ENCODE measurements at regions not wholly inside any gene's neighbourhood (a gene's known extent, or its start where the extent isn't known, plus 50 kb on each side); places are given as distances from the start of the nearest gene placed in this dataset.

GRCh38 chr9:82337351-82337750 is 348.8 kb downstream of the SPATA31D1 start:
- ChIA-PET CTCF (interaction anchor here (0.6 kb wide), 1 partner anchor 500 kb away, joined by 3 read pairs; no protein-coding TSS in a partner anchor), POLR2A (no interaction called here)
- TF ChIP-seq ZNF398 (tag by site-specific recombination; IDR thresholded peaks at IDR 0.05) (no peak), ZBTB48 (tag by site-specific recombination; IDR thresholded peaks at IDR 0.05) (no peak), ZNF433 (tag by site-specific recombination; IDR thresholded peaks at IDR 0.05; ENCODE audit: low read depth) (no peak), ZNF449 (tag by site-specific recombination; IDR thresholded peaks at IDR 0.05) (no peak), ZNF324 (tag by site-specific recombination; IDR thresholded peaks at IDR 0.05) (no peak), TCF7L2 (IDR thresholded peaks at IDR 0.05; ENCODE audit: borderline replicate concordance, low read depth, low read length) (no peak), ZSCAN30 (tag by site-specific recombination; IDR thresholded peaks at IDR 0.05) (no peak), ZNF692 (tag by site-specific recombination; IDR thresholded peaks at IDR 0.05) (no peak)
- no peaks in the 10 kb centered on the region for H3K9me3 ChIP-seq (ENCODE audit: control insufficient read depth, insufficient read depth, low read depth, low read length)
- no peak overlapping the region for H3K27ac ChIP-seq (ENCODE audit: extremely low read depth, low read depth, low read length)
- H3K4me1 ChIP-seq (ENCODE audit: control insufficient read depth, insufficient read depth, low read length) = peaks cover 8% of the 10 kb centered on the region; the same call in 1 of the 2 replicates
- no peak overlapping the region for H3K4me3 ChIP-seq (ENCODE audit: low read depth, low read length)
- H3K36me3 ChIP-seq (ENCODE audit: control insufficient read depth in 2 of 2, insufficient read depth in 1 of 2, low read length in 2 of 2) = no peaks in the 10 kb centered on the region

- Histone ChIP-seq H3K4me3 (ENCODE audit: low read depth, low read length) (no peak overlapping the region), H3K36me3 (ENCODE audit: control insufficient read depth in 2 of 2, insufficient read depth in 1 of 2, low read length in 2 of 2) (no peaks in the 10 kb centered on the region), H3K4me1 (ENCODE audit: control insufficient read depth, insufficient read depth, low read length) (0 out of 2 replicates have a peak, but pooled peaks cover 4% of the 10 kb centered on the region), H3K9me3 (ENCODE audit: control insufficient read depth, insufficient read depth, low read depth, low read length) (no peaks in the 10 kb centered on the region), H3K27ac (ENCODE audit: extremely low read depth, low read depth, low read length) (no peak overlapping the region)
- no peak for TF ChIP-seq ZSCAN18 (tag by site-specific recombination; IDR thresholded peaks at IDR 0.05)
- ChIA-PET CTCF (interaction anchor here (0.6 kb wide), 1 partner anchor 552 kb away, joined by 3 read pairs; no protein-coding TSS in a partner anchor), POLR2A (no interaction called here)
These were observed 353.5 kb downstream of the SPATA31D1 start for GRCh38 chr9:82342046-82342445.

GRCh38 chr9:82346040-82346439 is 357.5 kb downstream of the SPATA31D1 start:
- H3K9me3 ChIP-seq (ENCODE audit: control insufficient read depth, insufficient read depth, low read depth, low read length) = no peaks in the 10 kb centered on the region
- no peak overlapping the region for H3K4me3 ChIP-seq (ENCODE audit: low read depth, low read length)
- no peaks in the 10 kb centered on the region for H3K4me1 ChIP-seq (ENCODE audit: control insufficient read depth, insufficient read depth, low read length)
- no peaks in the 10 kb centered on the region for H3K36me3 ChIP-seq (ENCODE audit: control insufficient read depth in 2 of 2, insufficient read depth in 1 of 2, low read length in 2 of 2)
- CTCF ChIA-PET = no interaction called here
- no peak overlapping the region for H3K27ac ChIP-seq (ENCODE audit: extremely low read depth, low read depth, low read length)
- POLR2A ChIA-PET = no interaction called here
- TF ChIP-seq TRIM28 (IDR thresholded peaks at IDR 0.05; ENCODE audit: borderline replicate concordance, low read length) = peak; percentile 94; the same call in 1 of the 2 replicates
- peak; percentile 92 for TF ChIP-seq SETDB1 (IDR thresholded peaks at IDR 0.05; ENCODE audit: insufficient read length, low read length)
- no peak for TF ChIP-seq GLIS2 (tag by site-specific recombination; IDR thresholded peaks at IDR 0.05)
- TF ChIP-seq ZBTB10 (tag by site-specific recombination; IDR thresholded peaks at IDR 0.05) = no peak
- TF ChIP-seq KLF9 (tag by site-specific recombination; IDR thresholded peaks at IDR 0.05; ENCODE audit: low read depth) = no peak
- no peak for TF ChIP-seq ATF2 (tag by site-specific recombination; IDR thresholded peaks at IDR 0.05; ENCODE audit: low read depth)
- no peak for TF ChIP-seq BCL6B (tag by site-specific recombination; IDR thresholded peaks at IDR 0.05)
- no peak for TF ChIP-seq ZNF26 (tag by site-specific recombination; IDR thresholded peaks at IDR 0.05)
